NCI-H460 (cell line): ENCODE measurements at regions not wholly inside any gene's neighbourhood (a gene's known extent, or its start where the extent isn't known, plus 50 kb on each side); places are given as distances from the start of the nearest gene placed in this dataset.

ENCODE experiments used
- DNase-seq: peaks from one replicate; pipeline ENCODE4 v3.0.0-alpha.2; 2016; ENCODE audit warnings: low read depth; ENCODE audit errors: extremely low read depth

DNA sequence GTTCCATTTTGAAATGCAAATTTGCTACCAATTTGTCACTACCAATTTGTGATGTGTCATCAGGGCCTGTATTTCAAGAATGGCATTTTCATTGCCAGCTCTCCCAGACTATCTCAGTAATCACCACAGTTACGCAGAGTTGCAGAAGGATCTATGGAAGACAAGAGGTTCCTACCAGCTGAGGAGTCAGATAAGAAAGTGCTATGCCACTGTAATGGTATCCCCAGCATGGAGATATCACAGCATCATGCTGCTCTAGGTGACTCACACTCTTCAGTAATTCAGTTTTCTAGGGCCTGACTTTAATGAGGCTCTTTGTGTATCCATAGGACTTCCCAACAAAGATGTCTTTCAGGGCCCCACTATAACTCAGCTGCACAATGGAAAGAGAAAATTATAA, 490.3 kb downstream of the ARHGEF28 start:
- no peak for DNase-seq

DNA sequence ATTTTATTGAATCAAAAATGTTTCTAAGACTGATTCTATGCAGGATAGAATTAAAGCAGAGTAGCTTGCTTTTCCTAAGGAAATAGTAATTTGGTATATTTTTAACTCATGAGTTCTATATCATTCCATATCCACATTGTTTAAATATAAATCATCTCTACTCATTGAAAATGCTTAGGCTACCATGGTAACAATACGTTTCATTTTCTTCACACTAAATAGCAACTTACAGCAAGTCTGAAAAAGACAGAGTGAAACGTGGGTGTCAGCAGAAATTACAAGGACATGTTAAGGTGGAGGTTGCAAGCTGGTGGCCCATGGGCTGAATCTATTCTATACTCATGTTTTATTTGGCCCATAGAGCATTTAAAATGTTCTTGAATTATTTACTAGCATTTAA, 487.9 kb downstream of the ARHGEF28 start:
- DNase-seq = no peak

DNA sequence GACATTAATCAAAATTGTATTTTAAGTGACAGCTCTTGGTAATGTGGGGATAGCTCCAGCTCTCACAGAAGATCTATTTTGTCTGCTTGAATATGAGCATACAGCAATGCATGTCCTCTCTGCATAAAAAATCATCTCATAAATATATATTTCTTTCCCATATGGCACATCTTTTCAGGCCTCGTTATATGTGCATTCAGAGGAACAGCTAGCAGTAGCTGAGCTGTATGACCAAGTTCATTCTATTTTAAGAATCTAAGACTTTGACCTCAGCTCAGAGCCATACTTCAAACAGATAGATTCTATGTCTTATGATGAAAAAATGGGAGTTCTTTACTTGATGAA, 487.2 kb downstream of the ARHGEF28 start:
- no peak for DNase-seq

DNA sequence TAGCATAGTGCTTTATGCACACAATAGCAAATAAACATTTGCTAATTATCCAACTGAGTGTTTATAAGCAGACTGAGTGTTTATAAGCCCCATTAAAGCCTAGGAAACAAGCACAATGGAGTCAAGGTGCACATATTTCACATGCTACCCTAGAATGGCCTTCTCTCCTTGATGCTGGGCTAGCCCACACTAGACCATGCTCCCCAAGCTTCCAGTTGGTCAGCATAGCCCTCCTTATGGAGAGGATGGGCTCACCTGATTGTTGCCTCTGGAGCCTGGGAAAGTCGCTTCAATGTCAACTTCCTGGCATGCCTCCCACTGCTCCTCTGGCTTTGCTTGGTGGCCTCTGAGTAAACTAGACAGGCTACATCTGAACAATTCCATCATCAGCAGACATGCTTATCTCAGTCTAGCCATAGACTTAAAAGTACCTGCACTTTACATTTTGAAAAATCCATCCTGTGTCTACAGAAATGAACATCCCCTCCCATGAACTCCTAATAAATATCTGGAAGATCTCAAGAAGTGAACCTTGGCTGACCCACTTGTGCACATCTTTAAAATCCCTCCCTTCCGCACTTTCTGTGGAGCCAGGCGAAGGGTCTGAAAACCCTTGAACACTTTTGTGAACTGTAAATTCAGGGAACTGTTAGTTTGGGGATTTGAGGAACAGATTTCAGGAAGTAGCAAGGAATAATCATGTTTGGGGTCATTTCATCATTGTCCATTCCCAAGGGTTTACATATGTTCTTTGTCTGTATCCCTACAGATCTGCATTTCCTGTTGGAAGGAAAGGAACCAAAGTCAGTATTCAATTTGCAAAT, 486.6 kb downstream of the ARHGEF28 start:
- no peak for DNase-seq

DNA sequence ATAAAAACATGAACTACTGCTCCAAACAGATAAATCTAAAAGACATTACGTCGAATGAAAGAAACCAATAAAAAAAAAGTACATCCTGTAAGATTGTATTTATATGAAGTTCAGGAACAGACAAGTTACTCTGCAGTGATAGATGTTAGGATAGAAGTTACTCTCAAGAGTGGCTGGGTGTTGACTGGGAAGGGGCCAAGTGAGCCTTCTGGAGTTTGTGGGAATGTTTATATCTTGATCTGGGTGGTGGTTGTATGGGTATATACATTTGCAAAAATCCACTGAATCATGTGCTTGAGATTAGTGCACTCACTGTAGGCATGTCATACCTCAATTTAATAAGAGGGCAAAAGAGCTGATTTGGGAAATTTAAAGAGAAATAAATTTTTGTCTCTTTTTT, 485.8 kb downstream of the ARHGEF28 start:
- DNase-seq = no peak

DNA sequence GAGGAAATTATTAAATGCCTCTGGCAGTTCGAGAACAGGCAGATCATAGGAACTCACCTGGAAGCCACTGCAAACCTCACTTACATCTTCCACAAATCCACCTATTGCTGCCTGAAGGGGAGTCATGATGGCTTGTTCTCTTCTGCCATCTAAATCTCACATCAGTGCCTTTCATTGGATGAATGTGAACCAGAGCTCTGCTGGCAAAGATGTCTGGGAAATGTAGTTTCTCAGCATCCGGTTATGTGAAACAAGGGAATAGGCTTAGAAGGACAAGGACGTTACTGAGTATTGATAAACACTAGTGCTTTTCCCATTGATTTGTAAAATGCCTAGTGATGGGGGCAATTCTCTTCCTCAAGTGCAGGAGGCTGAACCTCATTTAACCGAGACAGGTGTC, 483.3 kb downstream of the ARHGEF28 start:
- no peak for DNase-seq

DNA sequence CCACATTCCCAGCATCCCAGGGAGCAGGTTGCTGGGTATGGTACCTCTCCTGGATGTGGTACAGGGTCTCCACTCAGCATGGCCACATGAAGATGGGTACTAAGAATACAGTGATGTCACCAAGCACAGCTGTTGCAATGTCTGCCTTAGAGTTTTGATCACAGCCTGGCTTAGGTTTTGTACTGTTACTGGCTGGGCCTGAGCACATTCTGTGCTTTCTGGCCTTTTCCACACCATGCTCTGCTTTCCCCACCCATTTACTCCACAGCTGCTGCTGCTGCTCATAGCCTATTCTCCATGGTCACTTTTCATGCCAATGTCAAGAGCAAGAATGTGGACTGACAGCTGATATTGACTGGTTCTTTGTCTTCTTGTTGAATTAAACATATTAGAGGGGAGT, 481.9 kb downstream of the ARHGEF28 start:
- DNase-seq = no peak

DNA sequence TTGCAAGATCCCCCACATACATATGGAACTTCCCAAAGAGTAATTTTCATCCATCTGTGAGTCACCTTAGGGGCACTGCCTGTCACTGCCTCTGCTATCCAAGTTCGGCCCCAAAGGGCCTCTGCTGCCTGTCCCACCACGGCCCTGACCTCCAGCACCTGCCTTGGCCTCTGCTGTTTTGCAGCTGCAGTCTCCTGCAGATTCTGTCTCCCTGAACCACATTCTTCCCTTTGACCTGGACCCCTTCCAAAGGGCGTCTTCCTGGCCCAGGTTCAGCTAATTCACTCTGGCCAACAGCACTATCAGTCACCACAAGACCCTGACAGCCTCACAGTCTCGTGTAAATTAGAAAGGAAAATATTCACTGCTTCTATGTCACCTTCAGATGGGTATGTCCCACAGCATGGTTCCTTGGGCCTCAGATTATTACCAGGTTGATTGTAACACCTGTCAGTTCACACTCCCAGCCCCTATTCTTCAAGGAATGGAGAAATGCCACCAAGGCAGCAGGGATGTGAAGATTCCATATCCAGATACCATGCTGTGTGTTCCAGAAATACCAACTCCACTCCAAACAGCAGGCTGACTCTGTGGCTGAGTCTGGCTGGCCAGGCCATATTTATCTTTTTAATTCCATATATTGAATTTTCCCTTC, 479.3 kb downstream of the ARHGEF28 start:
- DNase-seq = no peak

DNA sequence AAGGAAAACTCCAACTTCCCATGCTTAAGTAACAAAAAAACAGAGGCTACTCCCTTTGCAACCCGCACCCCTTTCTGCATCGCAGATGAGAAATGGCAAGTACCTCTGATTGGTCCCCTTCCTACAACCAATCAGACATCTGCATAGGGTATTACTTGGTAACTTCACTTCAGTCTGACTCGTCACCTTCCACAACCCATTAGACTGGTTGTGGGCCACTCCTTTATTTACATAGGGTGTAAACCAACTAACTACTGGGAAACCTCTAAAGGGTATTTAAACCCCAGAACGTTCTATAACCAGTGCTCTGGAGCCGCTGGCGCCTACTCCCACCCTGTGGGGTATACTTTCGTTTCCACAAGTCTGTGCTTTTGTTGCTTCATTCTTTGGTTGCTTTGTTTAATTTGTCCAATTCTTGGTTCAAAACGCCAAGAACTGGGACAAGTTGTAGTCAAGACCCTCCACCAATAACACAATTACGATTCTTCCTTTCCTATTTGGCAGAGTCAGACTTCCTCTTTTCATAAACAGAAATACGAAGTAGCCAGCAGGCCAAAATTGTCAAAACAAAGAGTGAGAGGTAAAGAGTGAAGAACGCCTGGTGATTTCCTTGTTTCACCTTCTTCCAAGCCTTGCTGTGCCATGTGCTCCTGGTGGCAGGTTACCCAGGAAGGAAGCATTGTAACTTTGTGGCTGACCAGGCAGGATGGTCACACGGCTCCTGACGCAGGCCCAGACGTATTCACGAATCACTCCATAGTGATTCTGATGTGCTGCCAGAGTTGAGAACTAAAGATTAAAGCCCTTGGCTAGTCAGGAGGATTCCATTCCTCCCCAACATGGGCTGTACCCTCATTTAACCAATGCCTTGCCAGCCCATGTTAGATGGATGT, 477.4 kb downstream of the ARHGEF28 start:
- no peak for DNase-seq

DNA sequence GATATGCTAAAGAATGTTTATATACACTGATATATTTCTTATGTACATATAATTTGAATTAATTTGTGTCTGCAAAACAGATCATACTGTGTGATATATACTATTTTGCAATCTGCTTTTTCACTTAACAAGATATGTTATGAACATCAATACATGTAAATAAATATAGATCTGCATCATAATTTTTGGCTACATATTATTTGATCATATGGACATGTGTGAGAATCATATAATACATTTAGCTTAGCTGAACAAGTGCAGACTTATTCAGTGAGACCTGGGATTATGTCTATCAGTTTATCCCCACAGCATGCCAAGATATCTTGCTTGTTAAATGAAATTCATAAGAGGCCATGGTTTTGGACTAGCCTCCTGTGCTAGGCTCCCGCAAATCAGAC, 474.3 kb downstream of the ARHGEF28 start:
- DNase-seq = no peak

DNA sequence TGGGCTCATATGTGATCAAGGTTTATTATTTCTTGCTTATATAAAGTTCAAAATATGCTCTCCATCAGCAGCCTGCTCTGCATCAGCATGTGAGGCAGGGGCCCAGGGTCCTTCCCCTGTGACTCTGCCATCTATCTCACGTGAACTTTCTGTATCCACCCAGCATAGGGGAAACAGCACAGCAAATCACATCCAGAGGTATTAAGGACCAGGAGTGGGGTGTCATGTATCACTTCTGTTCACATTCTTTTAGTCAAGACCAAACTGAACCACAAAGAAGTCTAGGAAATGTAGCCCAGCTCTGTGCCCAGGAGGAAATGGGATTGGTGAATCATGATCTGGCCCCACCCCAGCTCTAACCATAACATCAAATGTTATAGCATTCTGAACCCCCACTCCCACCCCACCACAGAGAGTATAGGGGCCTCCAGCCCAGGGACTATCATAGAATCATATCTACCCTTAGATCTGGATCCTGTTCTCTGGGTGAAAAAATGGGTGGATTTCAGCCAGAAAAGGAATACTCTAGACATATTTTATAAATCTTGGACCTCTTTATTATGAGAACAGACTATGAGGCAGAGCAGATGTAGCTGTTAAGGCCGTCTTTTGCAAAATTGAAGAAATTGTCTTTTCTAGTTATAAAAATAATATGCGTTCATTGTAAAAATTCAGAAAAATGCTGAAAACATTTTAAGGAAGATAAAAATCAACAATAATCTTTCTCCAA, 473.7 kb downstream of the ARHGEF28 start:
- DNase-seq = no peak

DNA sequence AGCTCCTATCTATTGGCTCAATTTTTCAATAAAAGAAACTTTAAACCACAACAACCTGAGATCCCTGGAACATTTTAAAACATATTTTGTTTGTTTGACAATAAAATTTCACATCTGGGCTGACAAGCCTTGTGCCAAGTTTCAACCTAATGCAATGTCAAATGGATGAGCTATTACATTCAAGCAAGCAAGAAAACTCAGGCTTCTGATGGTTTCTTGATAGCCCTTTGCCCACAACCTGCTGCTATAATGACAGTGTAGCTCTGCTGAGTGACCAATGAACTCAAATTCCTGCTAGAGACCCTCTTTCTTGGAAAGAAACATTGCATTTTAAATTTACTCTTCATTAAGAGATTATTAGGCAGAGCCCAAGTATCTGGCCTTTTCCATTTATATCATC, 472.9 kb downstream of the ARHGEF28 start:
- no peak for DNase-seq

DNA sequence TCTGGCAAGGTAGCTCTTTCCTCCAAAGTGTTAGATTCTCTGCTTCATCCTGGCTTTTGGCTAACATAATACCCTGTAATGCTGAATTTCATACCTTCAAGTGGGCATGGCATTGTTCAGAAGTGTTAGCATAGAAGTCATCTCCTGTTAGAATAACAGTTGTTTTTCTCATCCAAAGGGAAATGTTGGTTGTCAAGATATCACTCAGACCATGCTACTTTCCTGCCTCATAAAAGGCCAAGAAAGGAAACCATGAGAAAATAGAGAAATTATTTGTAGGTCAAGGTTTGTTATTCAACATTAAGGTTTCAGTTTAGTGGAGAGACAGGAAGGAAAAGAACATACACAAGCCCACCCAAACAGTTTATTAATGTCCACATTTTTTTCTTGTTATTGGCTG, 472.5 kb downstream of the ARHGEF28 start:
- DNase-seq = no peak

DNA sequence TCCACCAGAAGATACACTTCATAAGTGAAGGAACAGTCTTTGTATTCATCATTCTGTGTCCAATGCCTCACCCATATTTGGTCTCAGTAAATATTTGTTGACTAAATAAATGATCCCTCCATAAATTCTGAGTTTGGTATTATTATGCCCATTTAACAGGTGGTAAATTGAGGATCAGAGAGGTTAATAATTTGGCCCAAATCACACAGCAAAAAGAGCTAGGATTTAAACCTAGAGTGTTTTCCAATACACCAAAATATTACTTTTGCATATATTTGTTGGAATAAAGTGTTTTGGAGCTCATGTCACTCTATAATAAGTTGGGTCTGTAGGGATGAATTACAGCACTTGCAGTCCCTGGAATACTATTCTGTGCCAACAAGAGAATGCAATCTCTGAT, 470.3 kb downstream of the ARHGEF28 start:
- no peak for DNase-seq

DNA sequence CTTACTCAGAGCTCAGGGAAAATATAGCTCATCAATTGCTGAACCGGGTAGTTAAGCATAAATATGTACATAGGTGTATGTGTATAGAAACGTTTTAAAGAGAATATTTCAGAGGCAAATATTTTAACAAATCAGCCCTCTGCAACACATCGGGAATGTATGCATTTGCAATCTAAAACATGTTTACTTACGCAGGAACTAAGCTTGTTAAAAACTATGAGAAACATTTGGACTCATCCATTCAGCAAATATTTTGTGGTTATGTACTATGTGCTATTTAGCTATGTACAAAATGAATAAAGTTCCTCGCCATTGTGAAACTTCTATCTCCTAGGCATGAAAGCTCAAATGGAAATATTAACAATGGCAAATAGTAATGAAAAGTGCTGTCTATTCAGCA, 469.9 kb downstream of the ARHGEF28 start:
- no peak for DNase-seq

DNA sequence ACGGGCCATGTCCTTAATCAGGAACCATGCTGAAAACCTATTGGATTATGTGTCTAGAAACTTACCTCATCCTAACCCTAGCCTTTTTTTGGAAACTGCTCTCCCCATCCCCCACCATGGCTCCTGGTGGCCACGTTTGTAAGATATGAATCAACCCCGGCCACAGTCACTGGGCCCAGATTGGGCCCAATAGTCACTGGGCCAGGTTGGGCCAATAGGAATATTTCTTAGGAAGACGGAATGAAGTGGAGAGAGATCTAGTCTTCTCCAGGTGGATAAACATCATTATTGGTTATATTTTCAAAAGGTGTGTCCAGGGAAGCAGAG, 468.7 kb downstream of the ARHGEF28 start:
- no peak for DNase-seq

DNA sequence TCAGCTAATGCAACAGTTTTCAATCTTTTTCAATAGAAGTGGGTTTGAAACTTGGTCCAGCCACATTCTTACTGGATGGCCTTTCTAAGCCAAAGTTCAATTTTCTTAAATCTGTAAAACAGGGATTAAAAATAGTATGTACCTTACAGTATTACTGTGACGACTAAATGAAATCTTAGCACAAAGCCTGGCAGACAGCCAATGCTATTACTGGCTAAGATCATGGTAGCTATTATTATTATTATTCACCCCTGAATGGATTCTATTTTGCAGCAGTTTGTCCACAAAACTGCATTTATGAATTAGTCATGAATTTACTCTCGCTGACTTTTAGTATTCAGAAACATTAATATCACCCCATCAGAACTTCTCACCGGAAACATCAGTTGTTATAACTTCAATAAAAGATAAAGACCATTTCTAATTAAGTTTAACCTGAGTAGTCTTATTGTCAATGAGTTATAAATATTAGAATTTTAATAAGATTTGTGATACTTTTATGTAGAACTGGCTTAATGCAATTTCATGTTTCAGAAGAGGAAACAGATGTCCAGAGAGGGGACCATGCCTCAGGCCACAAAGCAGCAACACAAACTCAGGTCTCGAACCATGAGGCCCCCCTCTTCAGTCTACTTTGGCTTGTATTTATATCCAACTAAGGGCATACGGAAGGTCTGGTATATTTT, 468.2 kb downstream of the ARHGEF28 start:
- no peak for DNase-seq

DNA sequence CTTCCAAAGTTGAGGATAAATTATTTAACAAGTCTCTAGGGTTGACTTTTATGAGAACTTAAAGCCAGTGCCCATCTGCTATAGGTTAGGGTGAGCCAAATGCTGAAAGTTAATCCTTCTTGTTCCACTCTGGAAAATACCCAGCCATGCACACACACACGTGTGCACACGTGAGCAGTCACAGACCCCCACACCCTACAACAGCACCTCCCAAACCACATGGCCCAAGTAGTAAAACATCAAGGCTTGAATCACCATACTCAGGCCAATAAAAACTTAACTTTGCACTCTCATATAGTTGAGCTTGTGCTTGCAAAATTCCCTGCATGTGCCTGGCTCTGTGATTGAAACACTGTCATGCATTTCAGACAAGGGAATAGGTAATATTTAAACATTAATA, 467.6 kb downstream of the ARHGEF28 start:
- no peak for DNase-seq

DNA sequence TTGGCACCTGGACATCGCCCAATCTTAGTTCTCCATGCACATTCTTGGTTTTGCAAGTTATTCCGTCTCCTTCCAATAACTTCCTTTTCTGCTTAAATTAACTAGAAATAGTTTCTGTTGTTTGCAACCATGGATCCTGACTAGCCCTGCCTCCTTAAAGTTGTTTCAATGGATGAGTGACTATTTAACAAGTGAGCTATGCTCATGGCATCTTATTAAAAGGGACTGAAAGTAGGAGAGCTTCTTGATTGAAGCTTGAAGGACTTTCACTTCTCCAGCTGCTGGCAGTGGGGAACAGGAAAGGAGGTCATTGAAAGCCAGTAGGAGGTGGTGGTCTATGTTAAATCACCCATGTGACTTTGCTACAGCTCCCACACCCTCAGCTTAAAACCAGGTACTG, 466.8 kb downstream of the ARHGEF28 start:
- no peak for DNase-seq

DNA sequence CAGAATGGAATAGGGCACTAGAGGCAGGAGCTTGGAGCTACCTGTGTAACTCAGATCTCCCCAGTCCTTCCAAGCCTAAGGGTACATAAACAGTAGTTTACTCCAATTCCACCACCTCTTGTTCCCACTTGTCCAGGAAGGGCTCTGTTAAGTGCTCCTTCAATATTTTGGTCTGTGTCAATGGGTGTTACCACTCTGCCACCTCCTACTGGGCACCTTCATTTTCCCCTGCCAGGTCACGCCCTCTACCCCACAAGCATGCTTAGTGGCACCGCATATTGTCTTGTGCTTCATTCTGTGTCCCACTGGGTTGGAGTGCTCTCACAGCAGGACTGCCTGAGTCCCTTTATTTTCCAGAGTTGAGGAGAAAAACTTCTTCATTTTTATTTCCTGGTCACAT, 459.8 kb downstream of the ARHGEF28 start:
- no peak for DNase-seq

DNA sequence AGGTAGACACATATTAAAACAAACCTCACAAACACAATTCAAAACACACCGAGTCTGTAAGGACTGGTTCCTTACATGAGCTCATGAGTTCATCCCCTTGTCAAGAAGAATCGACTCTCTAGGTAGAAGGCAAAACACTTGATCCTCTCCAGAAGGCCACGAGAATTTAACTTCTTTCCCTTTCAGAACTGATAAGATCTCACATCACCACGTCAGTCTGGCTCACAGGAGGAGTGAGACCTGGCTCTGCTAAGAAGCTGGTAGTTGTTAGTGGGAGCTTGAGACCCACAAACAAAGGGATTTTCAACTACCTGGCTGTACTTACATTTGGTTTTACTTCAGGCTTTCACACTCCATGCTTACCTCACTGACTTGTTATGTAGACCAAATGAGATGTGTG, 459.2 kb downstream of the ARHGEF28 start:
- no peak for DNase-seq
